ENCODE measurements at regions not wholly inside any gene's neighbourhood (a gene's known extent, or its start where the extent isn't known, plus 50 kb on each side); places are given as distances from the start of the nearest gene placed in this dataset.

GRCh38 chr1:168640836-168641235, 64.4 kb downstream of the XCL1 start:
- TF ChIP-seq CTCF (IDR thresholded peaks at IDR 0.05; ENCODE audit: low read depth, low read length, poor library complexity, severe bottlenecking), result no peak
- TF ChIP-seq EZH2phosphoT487 (IDR thresholded peaks at IDR 0.05; ENCODE audit: borderline replicate concordance, low read length), result no peak
